ENCODE measurements at regions not wholly inside any gene's neighbourhood (a gene's known extent, or its start where the extent isn't known, plus 50 kb on each side); places are given as distances from the start of the nearest gene placed in this dataset.

GRCh38 chrX:8067754-8068462 lies 103.2 kb downstream of the VCX2 start:
- TF ChIP-seq CTCF (IDR thresholded peaks at IDR 0.05) (no peak), POLR2A (IDR thresholded peaks at IDR 0.05) (no peak)
